ENCODE measurements at regions not wholly inside any gene's neighbourhood (a gene's known extent, or its start where the extent isn't known, plus 50 kb on each side); places are given as distances from the start of the nearest gene placed in this dataset.
"Not testable (repeated sequence)": the region's sequence is repeated elsewhere in the genome, so short reads cannot be mapped to it uniquely, and the experiment has no call there.

DNA sequence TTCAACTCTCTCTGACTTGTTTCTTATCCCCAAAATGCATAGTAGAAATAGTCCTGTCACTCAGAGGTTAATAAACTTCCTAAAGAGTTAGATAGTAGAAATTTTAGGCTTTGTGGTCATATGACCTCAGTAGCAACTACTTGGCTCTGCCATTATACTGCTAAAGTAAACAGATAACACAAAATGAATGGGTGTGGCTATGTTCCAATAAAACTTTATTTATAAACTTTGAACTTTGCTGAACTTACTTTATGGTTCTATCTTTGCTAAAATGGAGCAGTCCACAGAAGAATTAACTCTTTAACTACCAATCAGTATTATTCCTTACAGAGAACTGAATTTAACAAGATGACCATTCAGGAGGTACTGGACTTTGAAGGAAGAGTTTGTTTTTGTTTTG, 393.6 kb upstream of the CDIN1 start:
- Histone ChIP-seq H3K4me3 (no peak overlapping the region), H3K9me3 (no peaks in the 10 kb centered on the region), H3K27me3 (no peaks in the 10 kb centered on the region), H3K27ac (no peak overlapping the region), H3K36me3 (no peaks in the 10 kb centered on the region), H3K4me1 (no peaks in the 10 kb centered on the region)
- in situ Hi-C loops (cut with MboI; ENCODE audit: low sequenced_read_pairs in 4 of 4), result no loop called here
- TF ChIP-seq, protein P1, sequence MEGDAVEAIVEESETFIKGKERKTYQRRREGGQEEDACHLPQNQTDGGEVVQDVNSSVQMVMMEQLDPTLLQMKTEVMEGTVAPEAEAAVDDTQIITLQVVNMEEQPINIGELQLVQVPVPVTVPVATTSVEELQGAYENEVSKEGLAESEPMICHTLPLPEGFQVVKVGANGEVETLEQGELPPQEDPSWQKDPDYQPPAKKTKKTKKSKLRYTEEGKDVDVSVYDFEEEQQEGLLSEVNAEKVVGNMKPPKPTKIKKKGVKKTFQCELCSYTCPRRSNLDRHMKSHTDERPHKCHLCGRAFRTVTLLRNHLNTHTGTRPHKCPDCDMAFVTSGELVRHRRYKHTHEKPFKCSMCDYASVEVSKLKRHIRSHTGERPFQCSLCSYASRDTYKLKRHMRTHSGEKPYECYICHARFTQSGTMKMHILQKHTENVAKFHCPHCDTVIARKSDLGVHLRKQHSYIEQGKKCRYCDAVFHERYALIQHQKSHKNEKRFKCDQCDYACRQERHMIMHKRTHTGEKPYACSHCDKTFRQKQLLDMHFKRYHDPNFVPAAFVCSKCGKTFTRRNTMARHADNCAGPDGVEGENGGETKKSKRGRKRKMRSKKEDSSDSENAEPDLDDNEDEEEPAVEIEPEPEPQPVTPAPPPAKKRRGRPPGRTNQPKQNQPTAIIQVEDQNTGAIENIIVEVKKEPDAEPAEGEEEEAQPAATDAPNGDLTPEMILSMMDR (IDR thresholded peaks at IDR 0.05 in 4 of 5, conservative IDR thresholded peaks at IDR 0.05 in 1 of 5), result no peak
- TF ChIP-seq POLR2A (IDR thresholded peaks at IDR 0.05), result no peak
- intact Hi-C loops (cut with DNase I; ENCODE audit: low total_unique reads), result no loop called here
- DNase-seq, result no peak
- no peak for ATAC-seq

DNA sequence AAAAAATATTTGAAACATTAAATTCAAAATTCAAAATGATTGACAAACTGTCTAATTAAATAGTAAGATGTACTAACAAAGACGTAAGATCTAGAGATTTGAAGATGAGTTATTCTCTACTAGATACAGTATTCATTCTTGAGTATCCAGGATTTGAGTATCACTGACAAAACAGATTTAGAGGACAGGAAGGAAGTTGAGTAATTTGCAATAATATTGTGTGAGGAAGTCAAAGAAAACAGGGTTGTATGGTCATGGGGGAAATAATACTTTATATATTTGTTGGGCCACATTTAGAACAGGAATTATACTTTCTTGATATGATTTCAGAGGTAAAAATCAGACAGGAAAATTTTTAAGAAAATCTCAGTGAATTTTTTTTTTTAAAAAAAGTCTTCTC, 393.1 kb upstream of the CDIN1 start:
- no peak for ATAC-seq
- DNase-seq, result no peak
- TF ChIP-seq, protein P1 (IDR thresholded peaks at IDR 0.05 in 4 of 5, conservative IDR thresholded peaks at IDR 0.05 in 1 of 5), result no peak
- TF ChIP-seq POLR2A (IDR thresholded peaks at IDR 0.05), result no peak
- in situ Hi-C loops (cut with MboI; ENCODE audit: low sequenced_read_pairs in 4 of 4), result no loop called here
- no peaks in the 10 kb centered on the region for H3K4me1 ChIP-seq
- no peak overlapping the region for H3K27ac ChIP-seq
- no peaks in the 10 kb centered on the region for H3K9me3 ChIP-seq
- no peaks in the 10 kb centered on the region for H3K36me3 ChIP-seq
- no peaks in the 10 kb centered on the region for H3K27me3 ChIP-seq
- H3K4me3 ChIP-seq, result no peak overlapping the region
- intact Hi-C loops (cut with DNase I; ENCODE audit: low total_unique reads), result no loop called here

DNA sequence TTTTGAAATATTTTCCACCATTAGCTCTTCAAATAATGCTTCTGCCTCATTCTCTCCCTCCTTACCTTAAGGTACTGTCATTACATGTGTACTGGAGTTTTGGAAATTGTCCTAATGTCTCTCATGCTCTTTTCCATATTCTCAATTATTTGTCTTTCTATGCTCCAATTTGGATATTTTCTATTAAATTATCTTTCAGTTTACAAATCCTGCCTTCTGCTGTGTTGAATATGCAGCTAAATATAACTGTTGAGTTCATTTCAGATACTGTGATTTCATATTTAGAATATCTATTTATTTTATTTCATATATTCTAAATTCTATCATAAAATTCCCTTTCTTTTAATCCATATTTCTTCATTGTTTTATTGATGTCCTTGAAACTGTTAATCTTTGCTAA, 388.0 kb upstream of the CDIN1 start:
- ATAC-seq (no peak), DNase-seq (no peak)
- in situ Hi-C loops (cut with MboI; ENCODE audit: low sequenced_read_pairs in 4 of 4), result no loop called here
- Histone ChIP-seq H3K27me3 (no peaks in the 10 kb centered on the region), H3K4me1 (no peaks in the 10 kb centered on the region), H3K9me3 (no peaks in the 10 kb centered on the region), H3K27ac (no peak overlapping the region), H3K36me3 (no peaks in the 10 kb centered on the region), H3K4me3 (no peak overlapping the region)
- intact Hi-C loops (cut with DNase I; ENCODE audit: low total_unique reads), result no loop called here
- TF ChIP-seq, protein P1 (IDR thresholded peaks at IDR 0.05 in 4 of 5, conservative IDR thresholded peaks at IDR 0.05 in 1 of 5), result no peak
- no peak for TF ChIP-seq POLR2A (IDR thresholded peaks at IDR 0.05)

DNA sequence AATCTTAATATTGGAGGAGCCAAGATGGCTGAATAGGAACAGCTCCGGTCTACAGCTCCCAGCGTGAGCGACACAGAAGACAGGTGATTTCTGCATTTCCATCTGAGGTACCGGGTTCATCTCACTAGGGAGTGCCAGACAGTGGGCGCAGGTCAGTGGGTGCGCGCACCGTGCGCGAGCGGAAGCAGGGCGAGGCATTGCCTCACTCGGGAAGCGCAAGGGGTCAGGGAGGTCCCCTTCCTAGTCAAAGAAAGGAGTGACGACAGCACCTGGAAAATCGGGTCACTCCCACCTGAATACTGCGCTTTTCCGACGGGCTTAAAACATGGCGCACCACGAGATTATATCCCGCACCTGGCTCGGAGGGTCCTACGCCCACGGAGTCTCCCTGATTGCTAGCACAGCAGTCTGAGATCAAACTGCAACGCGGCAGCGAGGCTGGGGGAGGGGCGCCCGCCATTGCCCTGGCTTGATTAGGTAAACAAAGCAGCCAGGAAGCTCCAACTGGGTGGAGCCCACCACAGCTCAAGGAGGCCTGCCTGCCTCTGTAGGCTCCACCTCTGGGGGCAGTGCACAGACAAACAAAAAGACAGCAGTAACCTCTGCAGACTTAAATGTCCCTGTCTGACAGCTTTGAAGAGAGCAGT, 383.9 kb upstream of the CDIN1 start:
- H3K4me1 ChIP-seq; ATAC-seq; in situ Hi-C loops (cut with MboI; ENCODE audit: low sequenced_read_pairs in 4 of 4); H3K4me3 ChIP-seq; H3K9me3 ChIP-seq; H3K36me3 ChIP-seq; intact Hi-C loops (cut with DNase I; ENCODE audit: low total_unique reads); H3K27ac ChIP-seq; DNase-seq; H3K27me3 ChIP-seq: not testable (repeated sequence)

DNA sequence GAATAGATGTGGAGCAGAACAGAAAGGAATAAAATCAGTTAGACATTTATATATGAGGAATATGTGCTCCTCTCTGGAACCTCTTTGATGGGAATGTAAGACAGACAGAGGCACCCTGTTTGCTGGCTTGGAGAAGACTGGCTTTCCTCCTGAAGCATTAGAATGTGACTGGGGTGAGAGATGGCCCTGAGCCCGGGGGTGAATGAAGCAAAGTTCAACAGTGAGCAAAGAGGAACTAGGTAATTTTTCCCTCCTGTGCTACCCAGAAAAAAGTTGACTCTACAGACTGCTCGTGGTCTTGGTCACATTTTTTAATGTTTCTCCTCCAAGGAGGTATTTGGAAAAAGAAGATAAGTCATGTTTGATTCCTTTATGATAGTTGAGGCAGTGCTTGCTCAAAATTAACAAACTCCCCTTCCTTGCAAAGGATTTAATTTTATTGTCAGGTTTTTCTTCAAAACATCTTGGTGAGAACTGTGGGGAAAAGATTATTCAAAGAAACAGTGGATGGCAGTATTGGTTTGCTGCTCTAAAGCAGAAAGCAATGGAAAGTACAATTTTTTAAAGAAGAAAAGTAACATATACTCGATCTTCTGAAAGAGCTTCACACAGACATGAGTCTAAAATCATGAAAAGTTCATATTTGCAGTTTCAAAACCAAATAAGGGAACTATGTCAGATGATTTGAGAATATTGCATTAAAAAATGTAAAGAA, 370.4 kb upstream of the CDIN1 start:
- in situ Hi-C loops (cut with MboI; ENCODE audit: low sequenced_read_pairs in 4 of 4), result no loop called here
- Histone ChIP-seq H3K4me1 (no peaks in the 10 kb centered on the region), H3K9me3 (no peaks in the 10 kb centered on the region), H3K36me3 (no peaks in the 10 kb centered on the region), H3K27ac (no peak overlapping the region), H3K4me3 (no peak overlapping the region), H3K27me3 (no peaks in the 10 kb centered on the region)
- TF ChIP-seq, protein P1 (IDR thresholded peaks at IDR 0.05 in 4 of 5, conservative IDR thresholded peaks at IDR 0.05 in 1 of 5), result no peak
- no peak for TF ChIP-seq POLR2A (IDR thresholded peaks at IDR 0.05)
- intact Hi-C loops (cut with DNase I; ENCODE audit: low total_unique reads), result no loop called here
- ATAC-seq (no peak), DNase-seq (no peak)
